MCF 10A (cell line): ENCODE measurements at regions not wholly inside any gene's neighbourhood (a gene's known extent, or its start where the extent isn't known, plus 50 kb on each side); places are given as distances from the start of the nearest gene placed in this dataset.

Experiments used
- BruUV-seq: library from RNA; stranded (reverse); fragments of 400-500 nt; replicated peaks from 2 replicates; lab custom pipeline; 2021; lab: Mats Ljungman, UMichigan
- CTCF ChIA-PET: fragments of 300-600 bp; sonication (Branson Sonifier 250); formaldehyde crosslinking; extraction: SDS; loops from one replicate; lab custom pipeline; 2021; ENCODE audit warnings: antibody characterized with exemption, inconsistent platforms; lab: Yijun Ruan, JAX
- POLR2A ChIA-PET: fragments of 300-600, 350-650 bp; sonication (Branson Sonifier 250); formaldehyde crosslinking; extraction: SDS; loops from one replicate; lab custom pipeline; 2020; ENCODE audit warnings: antibody characterized with exemption, inconsistent platforms; lab: Yijun Ruan, JAX
- DNase-seq: peaks from one replicate; pipeline ENCODE4 v3.0.0-alpha.2; 2018; ENCODE audit not compliant: unreplicated experiment
- H3K27ac Mint-ChIP-seq: one replicate; pipeline ENCODE4 v1.8.0; 2022; ENCODE audit warnings: mild to moderate bottlenecking, low read depth, mixed read lengths; ENCODE audit not compliant: unreplicated experiment
- H3K27me3 Mint-ChIP-seq: one replicate; pipeline ENCODE4 v1.8.0; 2022; ENCODE audit warnings: mixed read lengths; ENCODE audit not compliant: insufficient read depth, unreplicated experiment
- H3K36me3 Mint-ChIP-seq: one replicate; pipeline ENCODE4 v1.8.0; 2022; ENCODE audit warnings: mild to moderate bottlenecking, moderate library complexity, mixed read lengths; ENCODE audit not compliant: insufficient read depth, unreplicated experiment
- H3K4me1 Mint-ChIP-seq: one replicate; pipeline ENCODE4 v1.8.0; 2022; ENCODE audit warnings: mixed read lengths; ENCODE audit not compliant: insufficient read depth, unreplicated experiment
- H3K4me3 Mint-ChIP-seq: one replicate; pipeline ENCODE4 v1.8.0; 2022; ENCODE audit warnings: mild to moderate bottlenecking, moderate library complexity, mixed read lengths; ENCODE audit not compliant: unreplicated experiment
- H3K9me3 Mint-ChIP-seq: one replicate; pipeline ENCODE4 v1.8.0; 2022; ENCODE audit warnings: mixed read lengths; ENCODE audit not compliant: unreplicated experiment
- intact Hi-C: fragments of 100-400 bp; cut with micrococcal nuclease; formaldehyde crosslinking; loops from 2 replicates; pipeline ENCODE4 v1.14.1; 2022
- TF ChIP-seq, protein P1 (sequence below): fragments of 200-600 bp; IDR thresholded peaks from one replicate; pipeline ENCODE4 v1.8.0; 2022; ENCODE audit warnings: antibody characterized with exemption, mild to moderate bottlenecking; ENCODE audit not compliant: unreplicated experiment

DNA sequence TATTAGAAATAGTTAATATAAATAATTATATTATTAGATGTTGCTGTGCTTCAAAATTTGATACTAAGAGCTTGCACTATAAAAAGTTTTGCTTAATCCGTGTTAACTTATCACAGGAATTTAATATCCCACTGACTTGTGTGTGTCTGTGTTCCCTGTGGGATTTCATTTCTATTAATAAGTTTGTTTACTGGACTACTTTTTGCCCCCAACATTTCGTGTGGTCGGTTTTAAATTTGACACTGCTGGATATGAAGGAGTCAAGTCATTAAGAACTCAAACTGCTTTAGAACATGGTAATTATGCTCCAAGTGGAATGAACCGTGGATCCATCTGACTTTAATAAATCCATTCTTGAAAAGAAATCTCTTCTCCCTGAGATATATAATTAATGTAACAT lies 182.2 kb upstream of the NUDT4 start:
- Mint-ChIP-seq H3K27me3 (no peaks in the 10 kb centered on the region), H3K4me3 (no peak overlapping the region), H3K4me1 (peaks cover 37% of the 10 kb centered on the region), H3K36me3 (no peaks in the 10 kb centered on the region), H3K9me3 (no peaks in the 10 kb centered on the region), H3K27ac (no peak overlapping the region)
- no peak for DNase-seq
- TF ChIP-seq, protein P1, sequence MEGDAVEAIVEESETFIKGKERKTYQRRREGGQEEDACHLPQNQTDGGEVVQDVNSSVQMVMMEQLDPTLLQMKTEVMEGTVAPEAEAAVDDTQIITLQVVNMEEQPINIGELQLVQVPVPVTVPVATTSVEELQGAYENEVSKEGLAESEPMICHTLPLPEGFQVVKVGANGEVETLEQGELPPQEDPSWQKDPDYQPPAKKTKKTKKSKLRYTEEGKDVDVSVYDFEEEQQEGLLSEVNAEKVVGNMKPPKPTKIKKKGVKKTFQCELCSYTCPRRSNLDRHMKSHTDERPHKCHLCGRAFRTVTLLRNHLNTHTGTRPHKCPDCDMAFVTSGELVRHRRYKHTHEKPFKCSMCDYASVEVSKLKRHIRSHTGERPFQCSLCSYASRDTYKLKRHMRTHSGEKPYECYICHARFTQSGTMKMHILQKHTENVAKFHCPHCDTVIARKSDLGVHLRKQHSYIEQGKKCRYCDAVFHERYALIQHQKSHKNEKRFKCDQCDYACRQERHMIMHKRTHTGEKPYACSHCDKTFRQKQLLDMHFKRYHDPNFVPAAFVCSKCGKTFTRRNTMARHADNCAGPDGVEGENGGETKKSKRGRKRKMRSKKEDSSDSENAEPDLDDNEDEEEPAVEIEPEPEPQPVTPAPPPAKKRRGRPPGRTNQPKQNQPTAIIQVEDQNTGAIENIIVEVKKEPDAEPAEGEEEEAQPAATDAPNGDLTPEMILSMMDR, result no peak
- intact Hi-C loops, result no loop called here
- POLR2A ChIA-PET, result no interaction called here
- no TSS peak for BruUV-seq
- CTCF ChIA-PET, result no interaction called here

DNA sequence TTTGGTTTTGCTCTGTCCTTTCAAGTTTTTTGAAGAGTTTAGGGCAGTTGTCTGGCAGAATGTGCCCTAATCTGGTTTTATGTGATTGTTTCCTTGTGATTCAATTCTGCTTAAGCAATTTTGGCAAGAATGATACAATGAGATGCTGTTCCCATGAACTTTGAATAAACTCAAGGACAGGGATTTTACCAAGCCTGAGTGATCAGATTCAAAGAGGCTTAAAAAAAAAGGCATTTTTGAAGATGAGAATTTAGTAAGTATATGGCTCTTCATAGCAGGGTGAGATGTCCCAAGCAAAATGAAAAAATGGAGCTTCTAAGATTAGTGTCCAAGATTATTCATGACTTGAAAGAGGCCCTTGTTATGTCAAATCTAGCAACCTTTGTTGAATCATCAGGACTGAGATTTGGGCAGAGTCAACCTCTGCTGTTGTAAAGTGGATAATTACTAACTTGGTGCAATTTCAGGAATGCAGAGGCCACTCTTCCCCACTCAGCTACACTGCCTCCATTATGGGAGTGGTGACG lies 180.6 kb upstream of the NUDT4 start:
- Mint-ChIP-seq H3K27me3 (no peaks in the 10 kb centered on the region), H3K36me3 (no peaks in the 10 kb centered on the region), H3K27ac (no peak overlapping the region), H3K4me3 (no peak overlapping the region), H3K4me1 (peaks cover 44% of the 10 kb centered on the region), H3K9me3 (no peaks in the 10 kb centered on the region)
- intact Hi-C loops, result no loop called here
- CTCF ChIA-PET, result interaction anchor here (0.6 kb wide), 1 partner anchor 132 kb away, joined by 3 read pairs; no protein-coding TSS in a partner anchor
- BruUV-seq, result no TSS peak
- peak; percentile 26 for DNase-seq
- TF ChIP-seq, protein P1, result no peak
- POLR2A ChIA-PET, result interaction anchor here (0.6 to 1.2 kb wide), 4 partner anchors 10 to 103 kb away, joined by 3 to 6 read pairs (median 4); no protein-coding TSS in a partner anchor

DNA sequence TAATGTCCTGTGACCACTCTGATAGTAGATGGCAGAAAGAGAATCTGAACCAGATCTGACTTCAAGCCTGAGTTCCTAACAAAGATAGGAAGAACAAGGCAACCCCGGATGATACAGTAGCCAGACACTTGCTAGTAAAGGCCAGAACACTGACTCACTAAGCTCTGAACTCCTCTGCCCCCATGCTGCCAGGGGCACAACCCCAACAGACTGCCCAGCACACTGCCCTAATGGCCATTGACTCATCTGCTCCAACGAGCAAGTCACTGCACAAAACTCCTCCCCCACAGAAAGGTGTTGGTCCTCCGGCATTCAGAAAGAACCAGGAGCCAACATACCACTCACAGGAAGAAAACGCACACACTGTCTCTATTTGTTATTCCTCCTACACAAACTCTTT lies 179.6 kb upstream of the NUDT4 start:
- peak overlapping the region; percentile 13 for H3K27ac Mint-ChIP-seq

GRCh38 chr12:93199831-93200236 lies 177.9 kb upstream of the NUDT4 start:
- H3K4me3 Mint-ChIP-seq, result peak overlapping the region; percentile 5
- no peaks in the 10 kb centered on the region for H3K9me3 Mint-ChIP-seq
- H3K36me3 Mint-ChIP-seq, result no peaks in the 10 kb centered on the region
- peak; percentile 17 for DNase-seq
- TF ChIP-seq, protein P1, result no peak
- H3K4me1 Mint-ChIP-seq, result peaks cover 44% of the 10 kb centered on the region
- BruUV-seq, result no TSS peak
- H3K27me3 Mint-ChIP-seq, result no peaks in the 10 kb centered on the region
- CTCF ChIA-PET, result interaction anchor here (0.6 to 1.1 kb wide), 3 partner anchors 72 to 213 kb away, joined by 3 to 5 read pairs (median 3); no protein-coding TSS in a partner anchor
- no peak overlapping the region for H3K27ac Mint-ChIP-seq
- intact Hi-C loops, result no loop called here
- POLR2A ChIA-PET, result interaction anchor here (1.4 kb wide), 1 partner anchor 11 kb away, joined by 3 read pairs; no protein-coding TSS in a partner anchor

More for the DNA sequence above, 179.6 kb upstream of the NUDT4 start:
- H3K27me3 Mint-ChIP-seq, result no peaks in the 10 kb centered on the region
- H3K36me3 Mint-ChIP-seq, result no peaks in the 10 kb centered on the region
- CTCF ChIA-PET, result no interaction called here
- no peaks in the 10 kb centered on the region for H3K9me3 Mint-ChIP-seq
- DNase-seq, result peak; percentile 77
- POLR2A ChIA-PET, result interaction anchor here (0.7 to 1.2 kb wide), 3 partner anchors 10 to 60 kb away, joined by 3 to 6 read pairs (median 3); no protein-coding TSS in a partner anchor
- TF ChIP-seq, protein P1, result no peak
- BruUV-seq, result no TSS peak
- no peak overlapping the region for H3K4me3 Mint-ChIP-seq
- intact Hi-C loops, result no loop called here
- peaks cover 44% of the 10 kb centered on the region for H3K4me1 Mint-ChIP-seq
